ENCODE measurements at regions not wholly inside any gene's neighbourhood (a gene's known extent, or its start where the extent isn't known, plus 50 kb on each side); places are given as distances from the start of the nearest gene placed in this dataset.

DNA sequence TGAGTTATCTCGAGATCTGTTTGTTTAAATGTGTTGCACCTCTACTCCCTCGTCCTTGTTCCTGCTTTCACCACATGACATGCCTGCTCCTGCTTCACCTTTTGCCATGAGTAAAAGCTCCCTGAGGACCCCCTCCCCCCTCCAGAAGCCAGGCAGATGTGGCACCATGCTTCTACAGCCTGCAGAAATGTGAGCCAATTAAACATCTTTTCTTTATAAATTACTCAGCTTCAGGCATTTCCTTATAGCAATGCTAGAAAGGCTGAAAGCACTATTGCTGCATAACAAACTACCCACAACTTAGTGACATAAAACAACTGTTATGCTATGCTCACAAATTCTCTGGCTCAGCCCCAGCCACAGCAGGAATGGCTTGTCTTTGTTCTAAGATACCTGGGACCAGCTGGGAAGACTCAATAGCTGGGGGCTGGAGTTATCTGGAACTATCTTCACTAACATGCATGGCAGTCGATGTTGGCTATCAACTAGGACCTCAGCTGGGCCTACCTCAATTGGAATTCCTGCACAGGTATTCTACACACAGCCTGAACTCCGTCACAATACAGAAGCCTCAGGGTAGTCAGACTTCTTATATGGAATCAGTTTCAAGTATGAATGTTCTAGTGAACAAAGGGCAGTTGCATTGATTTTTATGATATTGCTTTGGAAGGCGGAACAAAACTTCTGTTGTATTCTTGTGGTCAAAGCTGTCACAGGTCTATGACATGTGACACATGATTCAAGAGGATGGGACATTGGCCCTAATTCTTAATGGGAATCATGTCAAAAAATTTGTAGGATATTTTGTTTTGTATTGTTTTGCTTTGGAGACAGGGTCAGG lies 186.0 kb upstream of the PIRT start:
- TF ChIP-seq CTCF (IDR thresholded peaks at IDR 0.05; ENCODE audit: insufficient read depth, low read depth, low read length) (no peak), EZH2 (IDR thresholded peaks at IDR 0.05; ENCODE audit: insufficient read depth, low read length) (no peak)
